ENCODE measurements at regions not wholly inside any gene's neighbourhood (a gene's known extent, or its start where the extent isn't known, plus 50 kb on each side); places are given as distances from the start of the nearest gene placed in this dataset.
"Not testable (repeated sequence)": the region's sequence is repeated elsewhere in the genome, so short reads cannot be mapped to it uniquely, and the experiment has no call there.

DNA sequence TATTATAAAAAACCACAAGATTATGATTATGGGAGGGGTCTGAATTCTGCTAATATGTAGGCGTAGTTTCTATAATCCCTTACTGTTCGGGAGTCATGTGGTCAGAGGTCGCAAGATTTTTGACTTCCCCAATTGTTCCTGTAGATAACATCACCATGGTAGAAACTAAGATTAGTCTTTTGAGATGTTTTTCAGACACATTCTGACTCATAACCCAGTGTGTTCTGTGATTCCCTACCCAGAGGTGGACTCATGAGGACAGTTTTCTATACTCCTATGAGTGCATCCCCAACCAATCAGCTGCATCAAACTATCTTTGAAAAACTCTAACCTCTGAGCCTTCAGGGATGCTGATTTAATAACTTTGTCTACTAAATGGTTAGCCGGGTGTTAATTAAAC is 175.5 kb downstream of the RFPL4B start:
- DNase-seq, result no peak

- no peak for DNase-seq
Measured at GRCh38 chr6:112524071-112524470, 176.9 kb downstream of the RFPL4B start.

DNA sequence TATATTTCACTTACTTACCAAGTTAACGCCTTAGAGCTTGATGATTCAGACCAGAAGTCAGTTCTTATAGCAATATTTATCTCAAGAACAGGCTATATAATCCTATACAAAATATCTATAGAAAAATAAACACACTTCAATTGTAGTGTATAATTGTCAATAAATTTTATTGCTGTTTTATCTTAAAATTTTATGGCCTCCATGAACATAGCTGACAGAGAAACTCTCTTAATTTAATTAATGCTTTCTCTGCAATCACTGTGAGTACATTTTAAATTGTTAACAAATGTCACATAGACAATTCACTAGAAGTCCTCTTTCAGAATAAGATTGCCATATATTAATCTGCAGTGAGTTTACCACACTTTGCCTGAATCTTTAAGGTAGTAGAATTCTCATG is 178.6 kb downstream of the RFPL4B start:
- no peak for DNase-seq

GRCh38 chr6:112526594-112526993 is 179.5 kb downstream of the RFPL4B start:
- no peak for DNase-seq

DNA sequence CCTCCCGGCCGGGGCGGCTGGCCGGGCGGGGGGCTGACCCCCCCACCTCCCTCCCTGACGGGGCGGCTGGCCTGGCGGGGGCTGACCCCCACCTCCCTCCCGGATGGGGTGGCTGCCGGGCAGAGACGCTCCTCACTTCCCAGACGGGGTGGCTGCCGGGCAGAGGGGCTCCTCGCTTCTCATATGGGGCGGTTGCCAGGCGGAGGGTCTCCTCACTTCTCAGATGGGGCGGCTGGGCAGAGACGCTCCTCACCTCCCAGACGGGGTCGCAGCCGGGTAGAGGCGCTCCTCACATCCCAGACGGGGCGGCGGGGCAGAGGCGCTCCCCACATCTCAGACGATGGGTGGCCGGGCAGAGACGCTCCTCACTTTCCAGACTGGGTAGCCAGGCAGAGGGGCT is 181.2 kb downstream of the RFPL4B start:
- not testable (repeated sequence) for DNase-seq

DNA sequence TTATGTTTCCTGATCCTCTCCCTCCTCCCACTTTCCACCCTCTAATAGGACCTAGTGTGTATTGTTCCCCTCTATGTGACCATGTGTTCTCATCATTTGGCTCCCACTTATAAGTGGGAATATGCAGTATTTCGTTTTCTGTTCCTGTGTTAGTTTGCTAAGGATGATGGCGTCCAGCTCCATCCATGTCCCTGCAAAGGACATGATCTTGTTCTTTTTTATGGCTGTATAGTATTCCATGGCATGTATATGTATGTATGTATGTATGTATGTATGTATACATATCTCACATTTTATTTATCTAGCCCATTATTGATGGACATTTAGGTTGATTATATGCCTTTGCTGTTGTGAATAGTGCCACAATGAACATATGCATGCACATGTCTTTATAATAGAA is 188.7 kb downstream of the RFPL4B start:
- DNase-seq, result no peak

GRCh38 chr6:112539355-112539754 is 192.2 kb downstream of the RFPL4B start:
- no peak for DNase-seq

DNA sequence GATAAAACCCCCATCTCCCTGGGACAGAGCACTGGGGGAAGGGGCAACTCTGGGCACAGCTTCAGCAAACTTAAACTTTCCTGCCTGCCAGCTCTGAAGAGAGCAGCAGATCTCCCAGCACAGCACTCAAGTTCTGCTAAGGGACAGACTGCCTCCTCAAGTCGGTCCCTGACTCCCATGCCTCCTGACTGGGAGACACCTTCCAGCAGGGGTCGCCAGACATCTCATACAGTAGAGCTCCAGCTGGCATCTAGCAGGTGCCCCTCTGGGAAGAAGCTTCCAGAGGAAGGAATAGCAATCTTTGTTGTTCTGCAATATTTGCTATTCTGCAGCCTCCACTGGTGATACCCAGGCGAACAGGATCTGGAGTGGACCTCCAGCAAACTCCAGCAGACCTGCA is 194.7 kb downstream of the RFPL4B start:
- not testable (repeated sequence) for DNase-seq

- not testable (repeated sequence) for DNase-seq
Measured at GRCh38 chr6:112547321-112548085, 200.4 kb downstream of the RFPL4B start.

DNA sequence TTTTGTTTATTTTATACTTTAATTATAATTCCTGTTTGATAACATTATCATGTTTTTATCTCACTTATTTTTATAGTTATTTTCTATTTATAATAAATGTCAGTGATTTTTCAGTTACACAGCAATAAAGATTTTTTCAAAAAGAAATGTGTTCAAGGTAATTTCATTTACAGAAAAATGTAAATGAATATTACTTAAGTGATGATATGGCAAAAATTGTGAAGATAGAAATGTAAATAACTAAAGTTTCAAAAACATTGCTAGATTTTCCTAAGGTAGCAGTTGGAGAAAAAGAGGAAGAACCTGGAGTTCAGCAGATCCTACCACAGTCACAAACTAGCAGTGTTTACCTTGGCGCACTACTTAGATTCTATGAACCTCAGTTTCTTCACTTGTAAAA is 202.6 kb downstream of the RFPL4B start:
- DNase-seq, result no peak

- no peak for DNase-seq
Measured at GRCh38 chr6:112557435-112557834, 210.3 kb downstream of the RFPL4B start.

DNA sequence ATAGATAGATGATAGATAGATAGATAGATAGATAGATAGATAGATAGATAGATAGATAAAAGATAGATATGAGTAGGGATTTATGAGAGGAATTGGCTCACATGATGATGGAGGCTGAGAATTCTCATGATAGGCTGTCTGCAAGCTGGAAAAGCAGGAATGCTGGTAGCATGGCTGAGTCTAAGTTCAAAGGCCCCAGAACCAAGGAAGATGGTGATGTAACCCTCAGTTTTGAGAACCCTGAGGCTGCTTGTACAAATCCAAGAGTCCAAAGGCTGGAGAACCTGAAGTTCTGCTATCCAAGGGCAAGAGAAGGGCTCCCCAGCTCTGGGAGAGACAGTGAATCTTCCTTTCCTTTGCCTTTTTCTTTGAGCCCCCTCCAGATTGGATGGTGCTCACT is 210.8 kb downstream of the RFPL4B start:
- DNase-seq, result no peak

- peak; percentile 4 to 34 for DNase-seq
Measured at GRCh38 chr6:112560651-112561050, 213.5 kb downstream of the RFPL4B start.

GRCh38 chr6:112562301-112563231 is 215.4 kb downstream of the RFPL4B start:
- no peak for DNase-seq

- no peak for DNase-seq
Measured at GRCh38 chr6:112563368-112563767, 216.2 kb downstream of the RFPL4B start.

- DNase-seq, result no peak
Measured at GRCh38 chr6:112568066-112568465, 220.9 kb downstream of the RFPL4B start.

- no peak for DNase-seq
Measured at GRCh38 chr6:112571488-112572270, 224.5 kb downstream of the RFPL4B start.

- DNase-seq, result no peak
Measured at GRCh38 chr6:112574190-112574589, 227.1 kb downstream of the RFPL4B start.

- no peak for DNase-seq
Measured at GRCh38 chr6:112575309-112575834, 228.2 kb downstream of the RFPL4B start.

DNA sequence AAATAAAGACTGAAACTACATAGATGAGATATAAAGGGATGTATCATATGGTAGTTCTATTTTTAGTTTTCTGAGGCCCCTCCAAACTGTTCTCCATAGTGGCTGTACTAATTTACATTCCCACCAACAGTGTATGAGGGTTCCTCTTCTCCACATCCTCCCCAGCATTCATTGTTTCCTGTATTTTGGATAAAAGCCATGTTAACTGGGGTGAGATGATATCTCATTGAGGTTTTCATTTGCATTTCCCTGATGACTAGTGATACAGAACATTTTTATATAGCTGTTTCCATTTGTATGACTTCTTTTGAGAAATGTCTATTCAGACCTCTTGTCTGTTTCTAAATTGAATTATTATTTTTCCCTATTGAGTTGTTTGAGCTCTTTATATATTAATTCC is 229.3 kb downstream of the RFPL4B start:
- DNase-seq, result no peak

- no peak for DNase-seq
Measured at GRCh38 chr6:112579601-112580000, 232.5 kb downstream of the RFPL4B start.

GRCh38 chr6:112581015-112581414 is 233.9 kb downstream of the RFPL4B start:
- no peak for DNase-seq

- DNase-seq, result no peak
Measured at GRCh38 chr6:112590326-112590725, 243.2 kb downstream of the RFPL4B start.
